Coronary artery (tissue), 2 donors: ENCODE measurements at regions not wholly inside any gene's neighbourhood (a gene's known extent, or its start where the extent isn't known, plus 50 kb on each side); places are given as distances from the start of the nearest gene placed in this dataset.

Experiments used
- DNase-seq: peaks from one replicate; pipeline ENCODE4 v3.0.0-alpha.2; 2017; ENCODE audit warnings: low spot score
- H3K27ac ChIP-seq, 2 donors: fragments of 200-600 bp; sonication (generic); one replicate each; pipeline ENCODE4 v1.5.1; 2016 to 2019
- H3K4me3 ChIP-seq: fragments of 200-600 bp; sonication (generic); 2 replicates; pipeline ENCODE4 v1.5.1; 2016; ENCODE audit warnings: mild to moderate bottlenecking, moderate library complexity
- TF ChIP-seq, protein P1 (sequence below): fragments of 200-600 bp; sonication (generic); IDR thresholded peaks from one replicate; pipeline ENCODE4 v1.5.1; 2019; ENCODE audit warnings: antibody characterized with exemption

GRCh38 chr2:188118431-188118830 lies 173.2 kb upstream of the GULP1 start:
- Histone ChIP-seq H3K4me3 (no peak overlapping the region), H3K27ac (no peak overlapping the region)
- DNase-seq, result no peak
- TF ChIP-seq, protein P1, sequence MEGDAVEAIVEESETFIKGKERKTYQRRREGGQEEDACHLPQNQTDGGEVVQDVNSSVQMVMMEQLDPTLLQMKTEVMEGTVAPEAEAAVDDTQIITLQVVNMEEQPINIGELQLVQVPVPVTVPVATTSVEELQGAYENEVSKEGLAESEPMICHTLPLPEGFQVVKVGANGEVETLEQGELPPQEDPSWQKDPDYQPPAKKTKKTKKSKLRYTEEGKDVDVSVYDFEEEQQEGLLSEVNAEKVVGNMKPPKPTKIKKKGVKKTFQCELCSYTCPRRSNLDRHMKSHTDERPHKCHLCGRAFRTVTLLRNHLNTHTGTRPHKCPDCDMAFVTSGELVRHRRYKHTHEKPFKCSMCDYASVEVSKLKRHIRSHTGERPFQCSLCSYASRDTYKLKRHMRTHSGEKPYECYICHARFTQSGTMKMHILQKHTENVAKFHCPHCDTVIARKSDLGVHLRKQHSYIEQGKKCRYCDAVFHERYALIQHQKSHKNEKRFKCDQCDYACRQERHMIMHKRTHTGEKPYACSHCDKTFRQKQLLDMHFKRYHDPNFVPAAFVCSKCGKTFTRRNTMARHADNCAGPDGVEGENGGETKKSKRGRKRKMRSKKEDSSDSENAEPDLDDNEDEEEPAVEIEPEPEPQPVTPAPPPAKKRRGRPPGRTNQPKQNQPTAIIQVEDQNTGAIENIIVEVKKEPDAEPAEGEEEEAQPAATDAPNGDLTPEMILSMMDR, result no peak

DNA sequence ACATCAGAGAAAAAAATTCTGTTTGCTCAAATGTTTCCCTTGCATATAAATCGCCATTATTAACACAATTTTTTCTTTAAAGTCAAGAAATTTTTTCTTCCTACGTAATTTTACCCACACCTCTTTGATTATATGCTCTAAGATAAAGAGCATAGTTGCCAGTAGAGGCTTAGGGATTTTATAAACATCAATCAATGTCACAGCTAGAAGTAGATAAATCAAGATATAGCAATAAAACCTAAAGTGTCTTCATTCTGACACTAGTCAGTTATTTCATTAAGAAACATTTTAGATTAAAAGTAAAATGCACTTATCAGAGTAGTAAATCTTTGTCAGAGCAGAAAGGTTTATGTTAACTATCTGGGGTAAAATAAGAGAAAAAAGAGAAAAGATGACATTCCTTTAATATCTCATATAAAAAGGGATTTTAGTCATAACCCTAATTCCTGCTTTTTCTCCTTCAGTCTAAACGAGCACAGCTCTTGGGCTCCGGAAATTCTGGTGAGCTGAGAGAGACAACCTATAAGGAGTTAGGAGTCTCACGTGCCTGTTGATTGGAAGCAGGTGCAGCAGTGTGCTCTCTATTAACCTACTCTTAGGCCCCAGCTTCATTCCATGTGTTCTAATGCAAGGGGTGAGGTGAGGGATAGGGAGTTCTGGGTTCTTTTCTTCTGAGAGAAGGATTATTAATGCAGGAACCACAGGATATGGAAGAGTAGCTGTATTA lies 172.4 kb upstream of the GULP1 start:
- H3K4me3 ChIP-seq, result no peak overlapping the region
- H3K27ac ChIP-seq, result no peak overlapping the region
- no peak for DNase-seq
- TF ChIP-seq, protein P1, result no peak

DNA sequence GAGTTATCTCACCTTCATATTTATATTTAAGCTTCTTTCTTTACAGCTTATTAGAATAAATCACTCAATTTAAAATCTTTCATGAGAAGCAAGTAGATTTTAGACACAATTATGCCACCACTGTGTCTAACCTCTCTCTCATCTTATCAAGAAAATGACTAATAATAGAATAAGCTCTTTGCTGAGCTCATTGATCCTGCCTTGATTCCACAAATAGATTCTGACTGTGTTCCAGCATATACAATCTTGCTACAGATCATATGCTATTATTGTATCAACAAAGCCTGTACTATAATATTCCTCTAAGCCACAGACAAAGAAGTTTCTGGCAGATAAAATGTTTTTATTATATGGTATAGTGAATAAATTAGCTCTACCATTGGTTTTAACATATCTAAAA lies 168.7 kb upstream of the GULP1 start:
- Histone ChIP-seq H3K27ac (no peak overlapping the region), H3K4me3 (no peak overlapping the region)
- TF ChIP-seq, protein P1, result no peak
- DNase-seq, result no peak

- no peak for DNase-seq
Observed at GRCh38 chr2:188129677-188130076, 162.0 kb upstream of the GULP1 start.

DNA sequence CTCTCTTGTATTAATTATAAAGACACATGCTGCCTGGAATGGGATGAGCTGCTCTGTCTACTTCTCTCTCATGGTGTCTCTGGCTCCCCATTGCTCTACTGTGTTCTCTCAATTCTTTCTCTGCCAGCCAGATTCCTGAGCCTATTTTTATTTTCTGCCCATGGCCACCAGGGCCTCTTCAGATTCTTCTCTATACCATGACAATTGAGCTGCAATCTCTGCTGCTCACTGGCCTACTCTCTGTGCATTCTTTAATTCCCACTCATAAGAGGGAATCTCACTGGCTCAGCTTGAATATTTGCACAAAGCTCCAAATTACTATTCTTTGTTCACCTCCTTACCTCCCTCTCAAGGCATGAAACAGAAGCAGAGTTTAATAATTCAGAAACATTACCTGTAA lies 161.4 kb upstream of the GULP1 start:
- TF ChIP-seq, protein P1, result no peak
- no peak for DNase-seq
- no peak overlapping the region for H3K27ac ChIP-seq
- no peak overlapping the region for H3K4me3 ChIP-seq

More at GRCh38 chr2:188129677-188130076, 162.0 kb upstream of the GULP1 start:
- no peak overlapping the region for H3K27ac ChIP-seq
- H3K4me3 ChIP-seq, result no peak overlapping the region
- TF ChIP-seq, protein P1, result no peak

DNA sequence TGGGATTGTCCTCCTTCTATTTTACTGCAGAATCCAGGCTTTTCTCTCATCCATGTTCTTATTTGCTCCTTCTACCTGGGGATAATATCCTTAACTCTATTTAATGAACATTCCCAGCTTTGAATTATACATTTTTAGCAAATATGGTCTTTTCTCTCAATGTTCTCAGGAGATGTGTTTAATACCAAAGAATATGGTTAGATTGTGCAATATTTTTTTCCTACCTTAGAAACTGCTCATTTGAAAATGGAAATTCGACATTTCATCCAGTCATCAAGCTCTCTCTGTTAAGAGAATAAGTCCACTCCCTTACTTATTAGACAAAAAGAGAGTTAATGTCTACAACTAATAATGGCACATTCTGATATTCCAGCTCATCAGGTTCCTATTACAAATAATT lies 160.4 kb upstream of the GULP1 start:
- H3K27ac ChIP-seq, result no peak overlapping the region
- DNase-seq, result no peak
- H3K4me3 ChIP-seq, result no peak overlapping the region
- TF ChIP-seq, protein P1, result no peak

DNA sequence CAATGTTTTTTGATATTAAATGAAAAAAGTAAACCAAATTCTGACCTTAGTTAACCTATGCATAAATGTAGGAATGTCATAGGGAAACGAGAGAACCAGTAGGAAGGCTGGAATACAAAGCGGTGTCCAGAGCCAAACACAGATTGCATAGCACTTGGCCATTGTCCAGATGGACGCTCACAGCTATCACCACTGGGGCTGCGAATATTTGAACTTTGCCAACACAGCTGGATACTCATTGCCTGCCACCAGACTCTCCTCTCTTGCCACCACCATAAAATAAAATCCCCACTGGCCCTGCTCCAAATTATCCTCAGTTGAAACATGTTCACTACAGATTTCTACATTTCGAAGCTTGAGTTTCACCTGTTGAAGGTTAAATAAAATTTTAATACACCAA lies 159.3 kb upstream of the GULP1 start:
- TF ChIP-seq, protein P1, result no peak
- H3K4me3 ChIP-seq, result no peak overlapping the region
- no peak overlapping the region for H3K27ac ChIP-seq
- DNase-seq, result no peak
